Stimulated activated memory B cell treated with anti-CD40 and anti-IgM and Interleukin-4, amounts not matched to agents 10 μg/mL and 1 μg/mL and 100 μg/mL, for 72 hours (primary cell): ENCODE measurements at regions not wholly inside any gene's neighbourhood (a gene's known extent, or its start where the extent isn't known, plus 50 kb on each side); places are given as distances from the start of the nearest gene placed in this dataset.

ENCODE experiments used
- ATAC-seq: fragments of 150-1000 bp; cut with Tn5 transposase; 2 replicates; pipeline ENCODE4 v1.10.0; 2021
- H3K27ac Mint-ChIP-seq: one replicate; pipeline ENCODE4 v1.8.0; 2022; ENCODE audit warnings: mild to moderate bottlenecking, mixed read lengths
- H3K27me3 Mint-ChIP-seq: one replicate; pipeline ENCODE4 v1.8.0; 2022; ENCODE audit warnings: mixed read lengths
- H3K36me3 Mint-ChIP-seq: one replicate; pipeline ENCODE4 v1.8.0; 2022; ENCODE audit warnings: mixed read lengths
- H3K4me1 Mint-ChIP-seq: one replicate; pipeline ENCODE4 v1.8.0; 2022; ENCODE audit warnings: mixed read lengths
- H3K4me3 Mint-ChIP-seq: one replicate; pipeline ENCODE4 v1.8.0; 2022; ENCODE audit warnings: mild to moderate bottlenecking, moderate library complexity, mixed read lengths
- H3K9me3 Mint-ChIP-seq: one replicate; pipeline ENCODE4 v1.8.0; 2022; ENCODE audit warnings: mixed read lengths

DNA sequence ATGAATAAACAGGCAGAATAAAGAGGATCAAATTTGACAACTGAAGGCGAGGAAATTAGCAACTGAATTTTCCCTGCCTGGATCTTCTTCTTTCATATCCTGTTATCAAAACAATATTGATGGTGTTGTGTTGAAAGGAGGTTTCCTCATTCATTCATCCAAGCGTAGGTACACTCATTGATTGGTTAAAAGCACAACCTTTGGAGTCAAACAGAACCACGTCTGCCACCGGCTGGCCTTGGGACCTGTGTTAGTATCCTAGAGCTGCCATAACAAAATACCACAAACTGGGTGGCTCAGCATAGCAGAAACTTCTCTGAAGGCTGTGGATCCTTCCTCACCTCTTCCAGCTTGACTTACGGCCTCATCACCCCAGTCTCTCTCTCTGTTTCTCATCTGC is 268.6 kb upstream of the PWP1 start:
- Mint-ChIP-seq H3K9me3 (peaks cover 3% of the 10 kb centered on the region), H3K4me3 (no peak overlapping the region), H3K27me3 (no peaks in the 10 kb centered on the region), H3K27ac (no peak overlapping the region), H3K4me1 (no peaks in the 10 kb centered on the region), H3K36me3 (no peaks in the 10 kb centered on the region)
- no peak for ATAC-seq

DNA sequence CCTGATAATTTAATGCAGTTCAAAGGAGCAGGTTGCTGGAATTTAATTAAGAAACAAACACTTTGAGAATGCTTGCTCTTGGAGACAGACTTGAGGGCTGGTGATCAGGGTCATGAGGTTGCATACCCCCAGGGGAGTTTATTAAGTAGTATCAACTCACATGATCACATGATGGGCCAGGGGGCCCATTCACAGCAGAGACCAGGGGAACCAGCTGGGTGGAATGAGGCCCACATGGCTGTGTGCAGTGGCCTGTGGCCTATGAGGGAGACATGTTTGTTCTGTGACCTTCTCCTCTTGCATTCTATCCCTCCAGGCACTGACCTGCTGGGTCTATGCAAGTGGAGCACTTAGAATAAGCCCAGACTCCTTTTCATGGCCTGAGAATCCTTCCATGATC is 266.6 kb upstream of the PWP1 start:
- no peak overlapping the region for H3K27ac Mint-ChIP-seq
- no peak for ATAC-seq
- no peak overlapping the region for H3K4me3 Mint-ChIP-seq
- no peaks in the 10 kb centered on the region for H3K27me3 Mint-ChIP-seq
- H3K36me3 Mint-ChIP-seq: no peaks in the 10 kb centered on the region
- peaks cover 3% of the 10 kb centered on the region for H3K9me3 Mint-ChIP-seq
- no peaks in the 10 kb centered on the region for H3K4me1 Mint-ChIP-seq

DNA sequence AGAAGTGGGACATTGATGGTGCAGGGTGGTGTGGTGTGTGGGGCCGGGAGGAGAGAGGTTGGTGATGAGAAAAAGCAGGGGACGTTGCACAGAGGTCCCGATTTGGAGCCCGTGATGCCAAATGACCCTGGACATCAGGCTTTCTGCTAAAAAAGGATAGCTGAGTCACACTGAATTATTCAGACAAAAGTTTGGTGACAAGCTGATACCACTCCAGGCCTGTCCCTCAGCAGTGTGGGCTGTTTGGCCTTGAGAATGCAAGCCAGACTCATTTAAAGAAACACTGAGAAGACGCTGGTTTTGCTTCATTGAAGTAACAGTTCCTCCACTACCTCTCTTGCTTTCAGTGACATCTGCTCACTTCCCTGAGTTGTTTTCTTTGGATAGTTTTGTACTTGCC is 262.1 kb upstream of the PWP1 start:
- no peak overlapping the region for H3K4me3 Mint-ChIP-seq
- H3K9me3 Mint-ChIP-seq: peaks cover 9% of the 10 kb centered on the region
- H3K27ac Mint-ChIP-seq: no peak overlapping the region
- no peaks in the 10 kb centered on the region for H3K36me3 Mint-ChIP-seq
- no peaks in the 10 kb centered on the region for H3K4me1 Mint-ChIP-seq
- ATAC-seq: no peak
- H3K27me3 Mint-ChIP-seq: peaks cover 9% of the 10 kb centered on the region

DNA sequence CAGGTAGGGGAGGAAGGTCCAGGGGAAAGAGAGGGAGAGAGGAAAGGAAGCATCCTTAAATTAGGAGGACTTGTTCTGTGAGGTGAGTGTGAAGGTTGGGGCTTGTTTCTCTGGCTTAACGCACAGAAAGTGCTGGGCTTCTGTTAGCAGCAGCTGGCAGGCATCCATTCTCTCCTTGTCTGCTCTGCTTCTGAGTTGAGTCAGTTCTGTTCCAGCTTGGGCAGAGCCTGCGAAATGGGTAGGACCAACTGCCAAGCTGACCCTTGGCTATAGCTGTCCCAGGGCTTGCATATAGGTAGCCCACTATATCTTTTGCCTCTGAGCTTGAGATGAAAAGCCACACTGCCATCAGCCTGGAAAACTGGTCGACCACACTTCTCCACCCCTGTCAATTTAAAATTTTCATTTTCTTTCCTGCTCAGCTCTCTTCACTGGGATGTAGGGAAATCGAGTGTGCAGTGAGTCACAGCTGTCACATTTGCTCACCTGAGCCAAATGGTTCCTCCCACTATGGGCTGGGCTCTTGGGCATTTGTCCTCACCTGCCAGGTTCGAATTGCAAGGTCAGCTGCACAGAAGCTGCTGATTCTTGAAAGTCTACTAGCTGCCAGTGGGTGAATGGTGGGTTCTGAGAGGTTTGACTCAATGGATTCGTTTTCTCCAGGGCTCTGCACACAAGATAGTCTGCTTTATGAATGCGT is 256.4 kb upstream of the PWP1 start:
- no peak for ATAC-seq
- peaks cover 9% of the 10 kb centered on the region for H3K27me3 Mint-ChIP-seq
- H3K27ac Mint-ChIP-seq: no peak overlapping the region
- H3K4me3 Mint-ChIP-seq: no peak overlapping the region
- no peaks in the 10 kb centered on the region for H3K36me3 Mint-ChIP-seq
- peaks cover 9% of the 10 kb centered on the region for H3K9me3 Mint-ChIP-seq
- no peaks in the 10 kb centered on the region for H3K4me1 Mint-ChIP-seq

DNA sequence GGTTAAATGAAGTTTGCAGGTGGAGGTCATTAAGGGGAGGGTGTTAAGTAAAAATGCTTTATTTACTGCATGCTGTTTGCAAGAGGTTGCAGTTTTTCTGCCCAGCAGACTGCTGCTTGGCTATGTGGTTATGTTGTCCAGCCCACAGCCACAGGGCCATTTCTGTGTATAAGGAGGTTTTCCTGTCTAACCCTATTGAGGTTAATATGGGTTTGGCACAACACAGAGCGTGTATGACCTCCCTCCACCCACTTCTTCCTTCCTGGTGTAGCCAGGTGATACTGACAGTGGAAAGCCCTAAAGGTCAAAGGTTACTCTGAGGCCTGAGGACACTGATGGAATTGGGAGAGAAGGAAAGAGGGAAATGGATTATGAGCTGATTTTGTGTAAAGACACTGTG is 253.7 kb upstream of the PWP1 start:
- ATAC-seq: no peak
- Mint-ChIP-seq H3K4me1 (no peaks in the 10 kb centered on the region), H3K4me3 (no peak overlapping the region), H3K27ac (no peak overlapping the region), H3K27me3 (peaks cover 9% of the 10 kb centered on the region), H3K9me3 (peaks cover 6% of the 10 kb centered on the region), H3K36me3 (no peaks in the 10 kb centered on the region)

DNA sequence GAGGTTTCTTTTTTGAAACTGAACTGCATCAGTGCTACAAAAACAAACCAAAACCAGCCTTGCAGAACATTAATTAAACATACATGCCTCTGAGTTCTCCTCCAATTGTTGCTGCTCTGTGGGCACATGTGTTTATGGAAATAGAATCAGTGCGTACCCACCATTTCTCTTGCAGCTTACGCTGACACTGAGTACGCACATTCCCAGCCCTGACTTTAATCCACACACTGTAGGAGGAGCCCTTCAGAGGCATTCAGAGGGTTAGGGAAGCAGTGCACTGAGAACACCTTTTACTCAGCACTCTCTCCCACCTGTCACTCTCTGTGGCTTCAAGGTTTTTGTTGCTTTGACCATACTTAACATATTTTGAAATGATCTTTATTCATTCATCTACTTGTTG is 250.5 kb upstream of the PWP1 start:
- Mint-ChIP-seq H3K27ac (no peak overlapping the region), H3K27me3 (peaks cover 4% of the 10 kb centered on the region), H3K36me3 (no peaks in the 10 kb centered on the region), H3K4me1 (no peaks in the 10 kb centered on the region), H3K4me3 (no peak overlapping the region), H3K9me3 (no peaks in the 10 kb centered on the region)
- no peak for ATAC-seq

DNA sequence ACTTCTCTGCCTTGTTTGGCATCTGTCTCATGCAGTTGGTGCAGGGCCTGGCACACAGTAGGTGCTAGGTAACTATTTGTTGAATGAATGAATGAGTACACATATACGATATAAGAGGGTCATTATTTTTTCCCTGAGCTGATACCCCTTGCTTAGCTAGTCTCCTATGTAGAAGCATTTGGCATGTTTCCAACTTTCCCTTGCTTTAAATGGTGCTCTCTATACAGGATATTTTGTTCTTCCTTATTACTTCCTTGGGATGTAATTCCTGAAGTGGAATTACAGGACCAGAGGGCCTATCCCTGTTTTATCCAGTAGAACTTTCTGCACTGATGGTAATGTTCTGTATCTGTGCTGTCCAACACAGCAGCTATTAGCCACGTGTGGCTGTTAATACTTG is 250.1 kb upstream of the PWP1 start:
- Mint-ChIP-seq H3K9me3 (no peaks in the 10 kb centered on the region), H3K27ac (no peak overlapping the region), H3K36me3 (no peaks in the 10 kb centered on the region)

DNA sequence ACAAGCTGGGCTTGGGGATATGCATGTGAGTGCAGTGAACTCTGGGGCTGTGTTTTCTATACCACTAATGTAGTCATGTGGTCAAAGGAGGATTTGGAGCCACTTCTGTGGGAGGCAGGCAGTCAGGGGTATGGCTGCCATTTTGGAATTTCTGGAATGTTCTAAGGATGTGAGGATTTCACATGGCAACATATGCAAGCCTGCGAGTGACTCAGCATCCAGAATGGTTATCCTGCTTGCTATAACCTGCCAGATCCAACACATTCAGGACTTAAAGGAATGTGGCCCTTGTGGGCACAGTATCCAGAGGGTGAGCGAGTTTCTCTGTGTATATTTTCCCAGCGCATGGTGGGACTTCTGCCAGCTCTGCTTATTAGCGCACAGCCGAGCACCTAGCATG is 249.2 kb upstream of the PWP1 start:
- Mint-ChIP-seq H3K27me3 (peaks cover 16% of the 10 kb centered on the region), H3K9me3 (peaks cover 2% of the 10 kb centered on the region), H3K4me3 (no peak overlapping the region), H3K36me3 (no peaks in the 10 kb centered on the region), H3K27ac (no peak overlapping the region), H3K4me1 (no peaks in the 10 kb centered on the region)
- no peak for ATAC-seq

More for the DNA sequence above, 250.1 kb upstream of the PWP1 start:
- Mint-ChIP-seq H3K27me3 (peaks cover 8% of the 10 kb centered on the region), H3K4me3 (no peak overlapping the region), H3K4me1 (no peaks in the 10 kb centered on the region)
- ATAC-seq: no peak

DNA sequence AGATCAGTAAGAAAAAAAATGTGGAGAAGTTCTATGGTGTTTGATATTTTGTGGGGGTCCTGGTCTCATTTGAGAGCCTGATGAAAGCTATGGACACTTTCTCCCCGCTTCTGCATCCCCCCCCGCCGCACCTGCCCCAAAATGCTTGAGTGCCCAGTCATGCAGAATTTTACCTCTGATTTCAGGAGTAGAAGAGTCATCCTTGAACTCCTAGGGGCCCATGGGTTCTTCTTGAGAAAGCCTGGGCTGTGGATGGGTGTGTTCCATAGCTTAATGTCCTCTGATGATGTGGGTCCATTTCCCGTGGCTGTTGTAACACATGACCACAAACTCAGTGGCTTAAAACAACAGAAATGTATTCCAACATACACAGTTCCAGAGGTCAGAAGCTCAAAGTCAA is 248.8 kb upstream of the PWP1 start:
- ATAC-seq: no peak
- H3K27ac Mint-ChIP-seq: no peak overlapping the region
- no peak overlapping the region for H3K4me3 Mint-ChIP-seq
- H3K4me1 Mint-ChIP-seq: no peaks in the 10 kb centered on the region
- no peaks in the 10 kb centered on the region for H3K36me3 Mint-ChIP-seq
- H3K9me3 Mint-ChIP-seq: peaks cover 2% of the 10 kb centered on the region
- H3K27me3 Mint-ChIP-seq: peaks cover 16% of the 10 kb centered on the region

DNA sequence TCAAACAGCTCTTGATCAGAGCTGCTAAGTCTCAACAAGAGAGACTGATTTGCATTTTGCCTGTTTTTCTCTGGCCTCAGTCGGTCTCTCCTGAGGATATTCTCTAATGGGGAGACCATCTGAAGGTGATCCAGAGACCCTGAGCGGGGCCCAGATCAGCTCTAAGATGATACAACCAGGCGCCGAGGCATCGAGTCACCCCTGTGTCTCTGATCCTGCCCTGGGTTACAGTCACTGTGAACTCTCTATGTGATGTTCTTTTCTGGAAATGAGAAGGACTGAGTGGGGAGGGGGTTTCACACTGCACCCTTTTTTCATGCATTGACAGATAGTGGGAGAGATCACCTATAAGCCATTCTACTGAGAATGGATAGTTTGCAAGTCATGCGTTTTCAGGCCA is 247.6 kb upstream of the PWP1 start:
- Mint-ChIP-seq H3K4me1 (no peaks in the 10 kb centered on the region), H3K9me3 (peaks cover 2% of the 10 kb centered on the region), H3K4me3 (no peak overlapping the region)

DNA sequence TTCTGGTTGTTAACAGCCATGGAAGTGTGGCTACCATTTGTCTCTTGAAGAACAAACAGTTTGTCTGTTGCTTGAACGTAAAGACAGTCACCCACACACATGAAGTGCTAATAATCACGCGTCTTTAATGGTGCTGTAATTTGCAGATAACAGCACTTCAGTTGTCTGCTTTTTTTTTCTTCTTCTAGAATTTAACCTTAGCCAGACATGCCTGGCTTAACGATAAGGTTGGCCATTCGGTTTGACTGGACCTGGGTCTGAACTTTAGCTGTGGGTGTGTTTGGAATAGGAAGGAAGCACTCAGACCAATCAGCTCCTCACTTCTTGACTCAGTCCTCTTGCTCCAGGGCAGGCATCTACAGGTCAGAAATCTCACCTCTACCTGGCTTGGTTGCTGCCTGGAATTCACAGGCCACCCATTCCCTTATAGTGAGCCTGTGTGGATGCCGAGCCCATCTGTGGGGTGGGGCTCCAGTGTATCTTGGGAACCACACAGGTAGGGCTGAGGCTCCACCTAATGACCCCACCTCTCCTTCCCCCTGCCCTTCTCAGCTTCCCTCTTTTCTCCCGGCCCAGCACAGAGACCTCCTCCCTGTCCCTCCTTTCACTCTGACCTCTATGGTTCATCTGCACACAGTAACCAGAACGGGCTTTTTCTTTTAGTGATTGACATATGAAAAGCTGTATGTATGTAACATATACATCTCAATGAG is 246.4 kb upstream of the PWP1 start:
- Mint-ChIP-seq H3K9me3 (peaks cover 6% of the 10 kb centered on the region), H3K4me1 (no peaks in the 10 kb centered on the region), H3K27me3 (peaks cover 16% of the 10 kb centered on the region), H3K27ac (no peak overlapping the region), H3K36me3 (no peaks in the 10 kb centered on the region), H3K4me3 (no peak overlapping the region)
- no peak for ATAC-seq

More for the DNA sequence above, 247.6 kb upstream of the PWP1 start:
- peaks cover 16% of the 10 kb centered on the region for H3K27me3 Mint-ChIP-seq
- no peaks in the 10 kb centered on the region for H3K36me3 Mint-ChIP-seq
- no peak overlapping the region for H3K27ac Mint-ChIP-seq
- ATAC-seq: no peak

DNA sequence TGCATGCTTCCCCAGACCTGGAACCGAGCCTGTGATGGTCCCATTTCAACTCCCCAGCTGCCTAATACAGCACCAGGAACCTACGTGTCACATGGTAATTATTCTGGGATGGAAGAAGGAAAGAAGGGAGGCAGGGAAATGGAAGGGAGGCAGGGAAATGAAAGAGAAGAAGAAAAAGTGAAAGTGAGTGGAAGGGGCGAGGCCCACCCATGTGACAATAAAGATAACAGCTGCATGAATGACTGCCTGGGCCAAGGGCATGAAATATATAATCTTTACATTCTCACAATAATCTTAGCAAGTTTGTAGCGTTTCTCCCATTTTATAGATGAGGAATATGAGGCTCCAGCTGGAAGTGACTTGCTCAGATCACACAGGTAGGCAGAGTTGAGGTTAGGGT is 245.0 kb upstream of the PWP1 start:
- no peak overlapping the region for H3K27ac Mint-ChIP-seq
- peaks cover 6% of the 10 kb centered on the region for H3K9me3 Mint-ChIP-seq
- no peaks in the 10 kb centered on the region for H3K36me3 Mint-ChIP-seq
- no peak overlapping the region for H3K4me3 Mint-ChIP-seq
- peaks cover 16% of the 10 kb centered on the region for H3K27me3 Mint-ChIP-seq
- no peak for ATAC-seq
- H3K4me1 Mint-ChIP-seq: no peaks in the 10 kb centered on the region

DNA sequence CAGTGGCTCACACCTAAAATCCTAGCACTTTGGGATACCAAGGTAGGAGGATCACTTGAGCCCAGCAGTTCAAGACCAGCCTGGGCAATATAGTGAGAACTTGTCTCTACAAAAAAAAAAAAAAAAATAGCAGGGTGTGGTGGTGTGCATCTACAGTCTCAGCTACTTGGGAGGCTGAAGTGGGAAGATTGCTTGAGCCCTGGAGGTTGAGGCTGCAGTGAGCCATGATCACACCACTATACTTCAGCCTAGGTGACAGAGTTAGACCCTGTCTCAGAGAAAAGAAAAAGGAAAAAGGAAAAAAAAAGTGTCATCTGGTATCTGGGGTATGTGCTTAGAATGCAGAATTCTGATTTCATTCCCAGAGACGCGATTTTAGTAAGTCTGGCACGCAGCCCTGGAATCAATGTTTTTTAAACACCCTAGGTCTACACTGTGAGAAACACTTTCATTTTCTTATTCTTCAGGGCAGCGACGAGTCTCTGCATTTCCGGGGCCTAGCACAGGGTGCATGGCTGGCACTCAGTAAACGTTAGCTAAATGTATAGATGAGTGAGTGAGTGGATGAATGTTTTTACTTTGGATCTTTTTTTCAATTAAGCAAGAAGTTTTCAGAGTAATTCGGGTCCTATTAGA is 243.8 kb upstream of the PWP1 start:
- no peak overlapping the region for H3K4me3 Mint-ChIP-seq
- no peak for ATAC-seq

DNA sequence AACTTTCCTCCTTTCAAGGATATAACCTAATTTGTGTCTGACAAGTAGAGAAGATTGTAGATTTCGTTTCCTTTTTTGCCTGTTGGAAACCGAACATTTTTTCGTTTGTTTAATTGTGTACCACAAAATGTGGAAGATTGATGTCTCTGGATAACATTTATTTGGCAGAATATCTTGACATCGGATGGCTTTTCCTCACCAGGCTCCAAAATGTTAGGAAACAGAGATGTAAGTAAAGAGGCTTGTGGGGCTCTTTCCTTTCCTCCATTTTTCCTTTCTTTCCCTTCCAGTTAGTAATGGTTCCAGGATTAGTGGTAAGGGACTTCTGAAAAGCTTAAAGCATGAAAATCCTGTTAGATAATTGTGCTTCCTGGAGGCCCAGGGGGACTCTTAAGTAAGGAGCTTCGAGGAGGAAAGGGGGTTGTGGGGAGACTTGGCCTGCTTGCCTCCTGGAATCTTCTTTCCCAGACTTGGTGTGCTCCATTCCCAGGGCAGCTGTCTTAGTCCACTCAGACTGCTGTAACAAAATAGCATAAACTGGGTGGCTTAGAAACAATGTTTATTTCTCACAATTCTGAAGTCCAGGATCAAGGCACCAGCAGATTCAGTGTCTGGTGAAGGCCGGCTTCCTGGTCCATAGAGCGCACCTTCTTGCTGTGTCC is 243.1 kb upstream of the PWP1 start:
- no peaks in the 10 kb centered on the region for H3K36me3 Mint-ChIP-seq

More for the DNA sequence above, 243.8 kb upstream of the PWP1 start:
- H3K27ac Mint-ChIP-seq: no peak overlapping the region
- no peaks in the 10 kb centered on the region for H3K36me3 Mint-ChIP-seq
- no peaks in the 10 kb centered on the region for H3K4me1 Mint-ChIP-seq
- H3K9me3 Mint-ChIP-seq: peaks cover 8% of the 10 kb centered on the region
- H3K27me3 Mint-ChIP-seq: peaks cover 16% of the 10 kb centered on the region

DNA sequence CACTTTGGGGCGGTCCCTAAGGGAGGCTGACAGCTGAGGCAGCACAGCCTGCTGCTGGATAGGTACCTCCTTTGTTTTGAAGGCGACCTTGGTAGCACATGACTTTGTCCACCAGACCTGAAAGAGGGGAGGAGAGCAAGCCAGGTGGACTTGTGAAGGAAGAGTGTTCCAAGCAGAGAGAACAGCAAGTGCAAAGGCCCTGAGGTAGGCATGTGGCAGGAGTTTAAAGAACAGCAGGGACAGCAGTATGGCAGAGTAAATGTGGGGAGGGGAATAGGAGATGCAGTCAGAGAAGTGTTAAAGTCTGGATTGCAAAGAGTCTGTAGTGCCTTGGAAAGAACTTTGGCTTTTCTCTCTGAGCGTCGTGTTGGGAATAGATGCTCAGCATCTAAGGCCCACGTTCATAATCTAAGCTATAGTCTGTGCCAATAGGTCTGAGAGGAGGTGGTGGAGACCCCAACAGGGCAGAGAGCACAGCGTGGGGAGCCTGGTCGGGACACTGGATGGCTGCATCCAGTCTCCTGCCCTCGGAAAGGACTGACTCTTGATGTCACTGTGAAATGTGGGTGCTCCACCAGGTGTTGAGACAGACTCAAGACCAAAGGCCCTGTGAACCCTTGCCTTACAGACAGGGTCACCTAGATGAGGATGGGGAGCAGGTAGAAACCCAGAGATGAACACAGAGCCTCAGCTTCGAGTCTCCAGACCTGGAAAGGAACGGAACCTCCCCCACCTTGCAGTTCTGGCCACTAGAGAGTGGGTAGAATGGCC is 242.1 kb upstream of the PWP1 start:
- Mint-ChIP-seq H3K27ac (no peak overlapping the region), H3K4me3 (no peak overlapping the region), H3K36me3 (no peaks in the 10 kb centered on the region), H3K4me1 (no peaks in the 10 kb centered on the region), H3K9me3 (peaks cover 8% of the 10 kb centered on the region), H3K27me3 (peaks cover 16% of the 10 kb centered on the region)
- no peak for ATAC-seq

More for the DNA sequence above, 243.1 kb upstream of the PWP1 start:
- H3K4me3 Mint-ChIP-seq: no peak overlapping the region
- no peak overlapping the region for H3K27ac Mint-ChIP-seq
- H3K4me1 Mint-ChIP-seq: no peaks in the 10 kb centered on the region
- H3K9me3 Mint-ChIP-seq: peaks cover 8% of the 10 kb centered on the region
- H3K27me3 Mint-ChIP-seq: peaks cover 16% of the 10 kb centered on the region
- no peak for ATAC-seq
